GM12878 (cell line): ENCODE measurements at regions not wholly inside any gene's neighbourhood (a gene's known extent, or its start where the extent isn't known, plus 50 kb on each side); places are given as distances from the start of the nearest gene placed in this dataset.

Source experiments
- ATF7 ChIP-seq: fragments of 450-650 bp; IDR thresholded peaks from 2 replicates; pipeline ENCODE4 v1.6.1; 2016; ENCODE audit warnings: low read depth, mild to moderate bottlenecking
- CBX5 ChIP-seq: sonication (generic); IDR thresholded peaks from 2 replicates; pipeline ENCODE4 v1.6.1; 2016; ENCODE audit warnings: low read depth, moderate library complexity, mild to moderate bottlenecking, inconsistent platforms
- POLR2A ChIP-seq: IDR thresholded peaks from 2 replicates; pipeline ENCODE4 v1.6.1; 2011; ENCODE audit warnings: low read depth, mild to moderate bottlenecking, low read length
- SUZ12 ChIP-seq: fragments of 200-600 bp; sonication (generic); IDR thresholded peaks from one replicate; pipeline ENCODE4 v1.6.1; 2018; ENCODE audit warnings: antibody characterized with exemption, mild to moderate bottlenecking; ENCODE audit not compliant: unreplicated experiment
- TF ChIP-seq, protein P1 (sequence below), 3 experiments: IDR thresholded peaks in 2 of 3; conservative IDR thresholded peaks in 1 of 3; 2 replicates each; pipeline ENCODE4 v1.5.1; 2011; ENCODE audit warnings: low read depth in 3 of 3, low read length in 3 of 3, mild to moderate bottlenecking in 3 of 3, control low read depth in 2 of 3, moderate library complexity in 2 of 3, inconsistent platforms in 1 of 3, mixed read lengths in 1 of 3; ENCODE audit not compliant: control insufficient read depth in 2 of 3, insufficient read depth in 1 of 3; ENCODE audit errors: extremely low read depth in 1 of 3

DNA sequence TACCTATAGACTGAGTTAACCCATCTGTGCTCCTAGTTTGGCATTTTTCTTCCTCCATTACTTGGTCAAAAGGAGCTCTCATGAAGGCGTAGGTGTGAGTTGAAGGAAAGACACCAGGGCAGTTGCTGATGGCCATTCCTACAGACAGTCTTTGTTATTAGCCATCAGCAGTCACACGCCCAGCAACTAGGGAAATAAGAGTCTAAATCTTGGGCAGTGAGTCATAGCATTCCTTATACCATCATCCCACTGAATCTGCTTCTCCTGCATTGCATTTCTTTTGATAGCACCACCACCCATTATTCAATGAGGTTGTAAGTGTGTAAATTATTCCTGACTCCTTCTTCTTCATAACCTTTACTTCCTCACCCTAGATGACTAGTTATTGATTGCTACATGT, 150.9 kb upstream of the IGF1 start:
- TF ChIP-seq ATF7 (no peak), SUZ12 (no peak), CBX5 (no peak), POLR2A (no peak)
- TF ChIP-seq, protein P1, sequence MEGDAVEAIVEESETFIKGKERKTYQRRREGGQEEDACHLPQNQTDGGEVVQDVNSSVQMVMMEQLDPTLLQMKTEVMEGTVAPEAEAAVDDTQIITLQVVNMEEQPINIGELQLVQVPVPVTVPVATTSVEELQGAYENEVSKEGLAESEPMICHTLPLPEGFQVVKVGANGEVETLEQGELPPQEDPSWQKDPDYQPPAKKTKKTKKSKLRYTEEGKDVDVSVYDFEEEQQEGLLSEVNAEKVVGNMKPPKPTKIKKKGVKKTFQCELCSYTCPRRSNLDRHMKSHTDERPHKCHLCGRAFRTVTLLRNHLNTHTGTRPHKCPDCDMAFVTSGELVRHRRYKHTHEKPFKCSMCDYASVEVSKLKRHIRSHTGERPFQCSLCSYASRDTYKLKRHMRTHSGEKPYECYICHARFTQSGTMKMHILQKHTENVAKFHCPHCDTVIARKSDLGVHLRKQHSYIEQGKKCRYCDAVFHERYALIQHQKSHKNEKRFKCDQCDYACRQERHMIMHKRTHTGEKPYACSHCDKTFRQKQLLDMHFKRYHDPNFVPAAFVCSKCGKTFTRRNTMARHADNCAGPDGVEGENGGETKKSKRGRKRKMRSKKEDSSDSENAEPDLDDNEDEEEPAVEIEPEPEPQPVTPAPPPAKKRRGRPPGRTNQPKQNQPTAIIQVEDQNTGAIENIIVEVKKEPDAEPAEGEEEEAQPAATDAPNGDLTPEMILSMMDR (IDR thresholded peaks at IDR 0.05 in 2 of 3, conservative IDR thresholded peaks at IDR 0.05 in 1 of 3; ENCODE audit: control insufficient read depth in 2 of 3, extremely low read depth in 1 of 3, insufficient read depth in 1 of 3, low read depth in 3 of 3, low read length in 3 of 3): no peak
